ENCODE measurements at regions not wholly inside any gene's neighbourhood (a gene's known extent, or its start where the extent isn't known, plus 50 kb on each side); places are given as distances from the start of the nearest gene placed in this dataset.

DNA sequence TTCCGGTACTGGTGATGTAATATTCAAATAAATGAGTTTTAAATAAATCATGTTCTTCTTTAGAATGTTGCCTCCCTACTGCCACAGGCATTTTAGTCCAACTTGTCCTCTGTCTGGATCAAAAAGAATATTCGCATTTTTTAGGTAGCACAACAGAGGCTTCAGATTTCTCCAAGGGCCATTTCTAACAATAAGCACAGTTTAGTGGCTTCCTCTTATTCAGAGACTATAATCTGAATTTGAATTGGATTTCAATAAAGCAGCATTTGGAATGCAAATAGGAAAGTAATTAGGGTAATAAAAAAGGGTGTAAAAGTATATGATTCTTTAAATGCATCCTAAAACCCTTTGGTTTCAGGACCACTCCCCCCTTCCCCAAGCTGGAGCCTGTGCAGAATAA, 167.9 kb upstream of the GLRA2 start:
- H3K4me3 ChIP-seq (replicated peaks in 1 of 3; ENCODE audit: insufficient read depth in 1 of 3, low read depth in 1 of 3, low read length in 3 of 3): no peak overlapping the region
- intact Hi-C loops (cut with micrococcal nuclease): no loop called here
- no TSS peak for BruUV-seq (replicated peaks)
- FAIRE-seq: no peak
- ChIA-PET POLR2A (no interaction called here), CTCF (no interaction called here)
- no peaks in the 10 kb centered on the region for H3K79me2 ChIP-seq (ENCODE audit: control insufficient read depth, insufficient read depth, low read length)
- H3K4me2 ChIP-seq (ENCODE audit: insufficient read depth, low read length): no peak overlapping the region
- TF ChIP-seq, protein P1, sequence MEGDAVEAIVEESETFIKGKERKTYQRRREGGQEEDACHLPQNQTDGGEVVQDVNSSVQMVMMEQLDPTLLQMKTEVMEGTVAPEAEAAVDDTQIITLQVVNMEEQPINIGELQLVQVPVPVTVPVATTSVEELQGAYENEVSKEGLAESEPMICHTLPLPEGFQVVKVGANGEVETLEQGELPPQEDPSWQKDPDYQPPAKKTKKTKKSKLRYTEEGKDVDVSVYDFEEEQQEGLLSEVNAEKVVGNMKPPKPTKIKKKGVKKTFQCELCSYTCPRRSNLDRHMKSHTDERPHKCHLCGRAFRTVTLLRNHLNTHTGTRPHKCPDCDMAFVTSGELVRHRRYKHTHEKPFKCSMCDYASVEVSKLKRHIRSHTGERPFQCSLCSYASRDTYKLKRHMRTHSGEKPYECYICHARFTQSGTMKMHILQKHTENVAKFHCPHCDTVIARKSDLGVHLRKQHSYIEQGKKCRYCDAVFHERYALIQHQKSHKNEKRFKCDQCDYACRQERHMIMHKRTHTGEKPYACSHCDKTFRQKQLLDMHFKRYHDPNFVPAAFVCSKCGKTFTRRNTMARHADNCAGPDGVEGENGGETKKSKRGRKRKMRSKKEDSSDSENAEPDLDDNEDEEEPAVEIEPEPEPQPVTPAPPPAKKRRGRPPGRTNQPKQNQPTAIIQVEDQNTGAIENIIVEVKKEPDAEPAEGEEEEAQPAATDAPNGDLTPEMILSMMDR (IDR thresholded peaks at IDR 0.05; ENCODE audit: extremely low read depth in 1 of 2, insufficient read depth in 1 of 2, low read depth in 1 of 2, low read length in 2 of 2): no peak
- TF ChIP-seq JUN (IDR thresholded peaks at IDR 0.05; ENCODE audit: borderline replicate concordance, insufficient read depth, insufficient read length, low read depth): no peak
- no peak for TF ChIP-seq GATA2 (IDR thresholded peaks at IDR 0.05; ENCODE audit: insufficient read depth, insufficient read length, low read depth, low read length)
- no peak for TF ChIP-seq POLR2A (IDR thresholded peaks at IDR 0.05; ENCODE audit: low read depth, low read length)
- no peak for TF ChIP-seq FOS (IDR thresholded peaks at IDR 0.05; ENCODE audit: borderline replicate concordance, insufficient read depth, low read length)
- TF ChIP-seq, protein P2, sequence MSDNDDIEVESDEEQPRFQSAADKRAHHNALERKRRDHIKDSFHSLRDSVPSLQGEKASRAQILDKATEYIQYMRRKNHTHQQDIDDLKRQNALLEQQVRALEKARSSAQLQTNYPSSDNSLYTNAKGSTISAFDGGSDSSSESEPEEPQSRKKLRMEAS (IDR thresholded peaks at IDR 0.05; ENCODE audit: insufficient read depth, insufficient read length): no peak
- no peak for TF ChIP-seq EZH2 (IDR thresholded peaks at IDR 0.05; ENCODE audit: borderline replicate concordance, low read depth, low read length, severe bottlenecking)
- TF ChIP-seq MYC (IDR thresholded peaks at IDR 0.05; ENCODE audit: low read depth, low read length): no peak
- TF ChIP-seq POLR2AphosphoS5 (IDR thresholded peaks at IDR 0.05; ENCODE audit: insufficient read depth, low read depth, low read length): no peak
- no peaks in the 10 kb centered on the region for H3K9me1 ChIP-seq (replicated peaks; ENCODE audit: control insufficient read depth, extremely low read depth, insufficient read depth, low read length)
- H3K36me3 ChIP-seq (ENCODE audit: control insufficient read depth in 2 of 2, extremely low read depth in 1 of 2, insufficient read depth in 2 of 2, low read length in 2 of 2): no peaks in the 10 kb centered on the region
- H3K9ac ChIP-seq (replicated peaks; ENCODE audit: extremely low read depth, insufficient read depth, low read length): no peak overlapping the region
- H2AFZ ChIP-seq (ENCODE audit: low read depth, low read length): no peak overlapping the region
- H3K27ac ChIP-seq (ENCODE audit: insufficient read depth, low read depth, low read length): no peak overlapping the region
- H3K9me3 ChIP-seq (replicated peaks; ENCODE audit: control insufficient read depth, insufficient read depth, low read length): no peaks in the 10 kb centered on the region
- DNase-seq (ENCODE audit: low read depth, low spot score): no peak
- H3K4me1 ChIP-seq (ENCODE audit: control insufficient read depth, extremely low read depth, insufficient read depth, low read length): no peaks in the 10 kb centered on the region
- dilution Hi-C loops (cut with MboI; ENCODE audit: extremely low pct_ligation_motif_present, low sequenced_read_pairs): no loop called here
- H3K27me3 ChIP-seq (ENCODE audit: control insufficient read depth in 2 of 2, insufficient read depth in 2 of 2, low read length in 2 of 2): no peaks in the 10 kb centered on the region
- H4K20me1 ChIP-seq (replicated peaks; ENCODE audit: control insufficient read depth, extremely low read depth, insufficient read depth, low read length): no peaks in the 10 kb centered on the region

All from endothelial cell of umbilical vein (primary cell).